GM21367 (cell line): ENCODE measurements at regions not wholly inside any gene's neighbourhood (a gene's known extent, or its start where the extent isn't known, plus 50 kb on each side); places are given as distances from the start of the nearest gene placed in this dataset.

Experiments
- ATAC-seq: cut with Tn5 transposase; IDR thresholded peaks from one replicate; pipeline ENCODE4 v1.9.1; 2021; ENCODE audit not compliant: unreplicated experiment

- ATAC-seq = no peak
Observed at GRCh38 chr11:45597097-45597496, 68.3 kb downstream of the CHST1 start.

- ATAC-seq = no peak
Observed at GRCh38 chr11:45596571-45596970, 68.9 kb downstream of the CHST1 start.

- ATAC-seq = no peak
Observed at GRCh38 chr11:45593992-45594391, 71.4 kb downstream of the CHST1 start.

- ATAC-seq = no peak
Observed at GRCh38 chr11:45592636-45593035, 72.8 kb downstream of the CHST1 start.

GRCh38 chr11:45590743-45591142 lies 74.7 kb downstream of the CHST1 start:
- ATAC-seq = no peak

GRCh38 chr11:45585205-45585604 lies 80.2 kb downstream of the CHST1 start:
- no peak for ATAC-seq

GRCh38 chr11:45583981-45584566 lies 81.3 kb downstream of the CHST1 start:
- ATAC-seq = no peak

GRCh38 chr11:45580399-45580798 lies 85.0 kb downstream of the CHST1 start:
- ATAC-seq = no peak

GRCh38 chr11:45578316-45578715 lies 87.1 kb downstream of the CHST1 start:
- no peak for ATAC-seq

GRCh38 chr11:45577752-45578151 lies 87.7 kb downstream of the CHST1 start:
- ATAC-seq = no peak

- no peak for ATAC-seq
Observed at GRCh38 chr11:45576461-45577215, 88.8 kb downstream of the CHST1 start.

GRCh38 chr11:45573728-45574127 lies 91.7 kb downstream of the CHST1 start:
- ATAC-seq = no peak

GRCh38 chr11:45572354-45573123 lies 92.9 kb downstream of the CHST1 start:
- ATAC-seq = no peak

GRCh38 chr11:45569776-45570175 lies 95.6 kb downstream of the CHST1 start:
- ATAC-seq = no peak

GRCh38 chr11:45568049-45568448 lies 97.4 kb downstream of the CHST1 start:
- ATAC-seq = no peak

- ATAC-seq = no peak
Observed at GRCh38 chr11:45565446-45565988, 99.9 kb downstream of the CHST1 start.

GRCh38 chr11:45563810-45564209 lies 101.6 kb downstream of the CHST1 start:
- ATAC-seq = no peak

- no peak for ATAC-seq
Observed at GRCh38 chr11:45563171-45563570, 102.3 kb downstream of the CHST1 start.

GRCh38 chr11:45560913-45561281 lies 104.5 kb downstream of the CHST1 start:
- ATAC-seq = no peak

GRCh38 chr11:45560155-45560912 lies 105.1 kb downstream of the CHST1 start:
- ATAC-seq = no peak
